Gastroesophageal sphincter (tissue), 4 donors: ENCODE measurements at regions not wholly inside any gene's neighbourhood (a gene's known extent, or its start where the extent isn't known, plus 50 kb on each side); places are given as distances from the start of the nearest gene placed in this dataset.

Experiments used
- ATAC-seq: fragments of 150-250 bp; one replicate; pipeline ENCODE4 v1.9.1; 2016; ENCODE audit warnings: mild to moderate bottlenecking, moderate library complexity
- H3K27ac ChIP-seq, 4 donors: fragments of 200-600 bp; sonication (generic) in 3 of 4; 1 replicate in 3 of 4; 2 replicates in 1 of 4; pipeline ENCODE4 v1.5.1; 2016 to 2019
- H3K27me3 ChIP-seq: fragments of 200-600 bp; sonication (generic); one replicate; pipeline ENCODE4 v1.5.1; 2019
- H3K36me3 ChIP-seq, 2 donors: fragments of 200-600 bp; sonication (generic); one replicate each; pipeline ENCODE4 v1.5.1; 2019; ENCODE audit warnings: control low read depth in 1 of 2
- H3K4me1 ChIP-seq, 3 donors: fragments of 200-600 bp; sonication (generic); 1 replicate in 2 of 3; 2 replicates in 1 of 3; pipeline ENCODE4 v1.5.1; 2016 to 2019; ENCODE audit warnings: control low read depth in 2 of 3
- H3K4me3 ChIP-seq, 2 donors: fragments of 200-600 bp; sonication (generic); one replicate each; pipeline ENCODE4 v1.5.1; 2019; ENCODE audit warnings: mild to moderate bottlenecking in 1 of 2, moderate library complexity in 1 of 2
- H3K9me3 ChIP-seq, 3 donors: fragments of 200-600 bp; sonication (generic); one replicate each; pipeline ENCODE4 v1.5.1; 2017 to 2019; ENCODE audit warnings: control low read depth in 2 of 3
- CTCF ChIP-seq, 4 experiments: fragments of 200-600 bp in 2 of 4; fragments of 450-650 bp in 2 of 4; sonication (generic) in 1 of 4; IDR thresholded peaks; one replicate each; pipeline ENCODE4 v1.5.1; 2017 to 2019; ENCODE audit warnings: antibody characterized with exemption in 4 of 4, mild to moderate bottlenecking in 2 of 4, moderate library complexity in 2 of 4
- EP300 ChIP-seq: sonication (generic); formaldehyde crosslinking; IDR thresholded peaks from one replicate; pipeline ENCODE4 v1.6.1; 2017; ENCODE audit warnings: antibody characterized with exemption, mild to moderate bottlenecking
- POLR2A ChIP-seq, 2 donors: fragments of 450-650 bp; IDR thresholded peaks; one replicate each; pipeline ENCODE4 v1.6.1; 2017; ENCODE audit warnings: antibody characterized with exemption in 2 of 2, mild to moderate bottlenecking in 2 of 2, moderate library complexity in 1 of 2
- POLR2AphosphoS5 ChIP-seq: sonication (generic); formaldehyde crosslinking; IDR thresholded peaks from one replicate; pipeline ENCODE4 v1.6.1; 2017; ENCODE audit warnings: antibody characterized with exemption
- WGBS, 2 donors: methylation state at CpG; one replicate each; pipeline ENCODE4 v1.1.5; 2018; ENCODE audit warnings: low coverage in 1 of 2; 5-methylcytosine and 5-hydroxymethylcytosine counted together

DNA sequence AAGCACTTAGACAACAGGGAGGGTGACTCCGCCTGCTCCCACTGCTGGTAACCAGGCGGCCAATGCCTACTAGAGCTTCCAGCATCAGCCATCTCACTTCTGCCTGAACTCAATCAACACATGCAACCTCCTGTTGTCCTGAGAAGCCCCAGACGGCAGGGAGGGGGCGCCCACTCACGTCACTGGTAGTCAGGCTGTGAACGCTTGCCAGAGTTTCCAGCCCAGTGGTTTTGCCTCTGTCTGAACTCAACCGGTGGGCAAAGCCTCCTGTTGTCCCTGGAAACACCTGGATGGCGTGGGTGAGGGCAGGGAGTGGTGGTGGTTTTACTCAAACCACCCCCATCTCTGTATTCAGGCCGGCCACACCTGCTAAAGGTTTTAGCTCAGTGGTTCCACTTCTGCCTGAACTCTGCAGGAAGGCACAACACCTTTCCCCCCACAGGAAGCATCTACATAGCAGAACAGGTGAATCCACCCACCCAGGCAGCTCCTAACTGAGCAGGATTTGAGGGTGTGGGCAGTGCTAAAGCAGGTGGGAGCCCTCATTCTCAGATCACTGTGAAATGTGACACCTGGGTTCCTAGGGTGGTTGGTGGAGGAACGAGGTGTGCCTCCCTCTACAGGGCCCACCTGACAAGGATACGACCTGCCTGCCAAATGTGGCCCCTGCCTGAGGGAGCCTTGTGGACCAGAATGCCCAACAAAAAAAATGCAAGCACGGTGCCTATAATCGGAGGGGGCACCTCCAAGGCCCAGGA lies 563.0 kb upstream of the SEMA3D start:
- Histone ChIP-seq H3K9me3 (peaks cover 0 to 18% (median 0%) of the 10 kb centered on the region in 3 donors), H3K4me3 (no peak overlapping the region), H3K27ac (no peak overlapping the region), H3K4me1 (no peaks in the 10 kb centered on the region), H3K27me3 (peaks cover 13% of the 10 kb centered on the region), H3K36me3 (no peaks in the 10 kb centered on the region)
- TF ChIP-seq POLR2AphosphoS5 (no peak), EP300 (no peak), POLR2A (IDR thresholded peaks at IDR 0.05) (no peak), CTCF (IDR thresholded peaks at IDR 0.05) (no peak)
- no peak for ATAC-seq
- 31 to 74% methylated on average over 2 to 3 of the region's 13 CpGs for WGBS, 2 donors

DNA sequence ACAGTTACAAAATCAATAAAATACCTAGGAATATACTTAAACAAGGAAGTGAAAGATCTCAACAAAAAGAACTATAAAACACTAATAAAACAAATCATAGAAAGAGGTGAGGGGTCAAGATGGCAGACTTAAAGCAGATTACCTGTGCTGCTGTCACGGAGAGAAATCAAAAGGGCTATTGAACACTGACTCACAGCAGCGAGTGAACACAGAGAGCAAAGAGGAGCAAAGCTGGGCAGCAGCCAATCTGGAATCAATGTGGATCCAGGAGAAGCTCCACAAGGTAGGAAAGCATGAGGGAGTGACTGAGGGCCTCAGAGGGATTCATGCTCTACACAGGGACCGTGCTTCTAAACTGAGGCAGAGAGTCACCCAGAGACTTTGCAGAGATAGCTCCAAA lies 562.0 kb upstream of the SEMA3D start:
- peaks cover 13% of the 10 kb centered on the region for H3K27me3 ChIP-seq
- no peaks in the 10 kb centered on the region for H3K36me3 ChIP-seq
- H3K4me1 ChIP-seq: no peaks in the 10 kb centered on the region
- H3K9me3 ChIP-seq: peaks cover 0 to 22% (median 0%) of the 10 kb centered on the region in 3 donors
- TF ChIP-seq EP300 (no peak), POLR2A (IDR thresholded peaks at IDR 0.05) (no peak), POLR2AphosphoS5 (no peak), CTCF (IDR thresholded peaks at IDR 0.05) (no peak)
- H3K4me3 ChIP-seq: no peak overlapping the region
- no peak for ATAC-seq
- WGBS, 2 donors: 85 to 94% methylated on average over 2 to 3 of the region's 3 CpGs
- H3K27ac ChIP-seq: no peak overlapping the region

GRCh38 chr7:85737426-85737825 lies 550.6 kb upstream of the SEMA3D start:
- no peak overlapping the region for H3K4me3 ChIP-seq
- 90 to 96% methylated on average over 2 to 3 of the region's 3 CpGs for WGBS, 2 donors
- H3K27me3 ChIP-seq: no peaks in the 10 kb centered on the region
- no peaks in the 10 kb centered on the region for H3K36me3 ChIP-seq
- no peak for ATAC-seq
- TF ChIP-seq EP300 (no peak), POLR2A (IDR thresholded peaks at IDR 0.05) (no peak), CTCF (IDR thresholded peaks at IDR 0.05) (no peak), POLR2AphosphoS5 (no peak)
- H3K27ac ChIP-seq: no peak overlapping the region
- peaks cover 0 to 24% (median 0%) of the 10 kb centered on the region in 3 donors for H3K9me3 ChIP-seq
- H3K4me1 ChIP-seq: no peaks in the 10 kb centered on the region

GRCh38 chr7:85736085-85736484 lies 549.2 kb upstream of the SEMA3D start:
- TF ChIP-seq POLR2AphosphoS5 (no peak), EP300 (no peak), POLR2A (IDR thresholded peaks at IDR 0.05) (no peak), CTCF (IDR thresholded peaks at IDR 0.05) (no peak)
- H3K4me1 ChIP-seq: no peaks in the 10 kb centered on the region
- no peaks in the 10 kb centered on the region for H3K36me3 ChIP-seq
- H3K9me3 ChIP-seq: peaks cover 0 to 24% (median 0%) of the 10 kb centered on the region in 3 donors
- H3K27ac ChIP-seq: no peak overlapping the region
- H3K27me3 ChIP-seq: no peaks in the 10 kb centered on the region
- ATAC-seq: no peak
- 90 to 100% methylated on average over 2 to 4 of the region's 9 CpGs for WGBS, 2 donors
- no peak overlapping the region for H3K4me3 ChIP-seq

DNA sequence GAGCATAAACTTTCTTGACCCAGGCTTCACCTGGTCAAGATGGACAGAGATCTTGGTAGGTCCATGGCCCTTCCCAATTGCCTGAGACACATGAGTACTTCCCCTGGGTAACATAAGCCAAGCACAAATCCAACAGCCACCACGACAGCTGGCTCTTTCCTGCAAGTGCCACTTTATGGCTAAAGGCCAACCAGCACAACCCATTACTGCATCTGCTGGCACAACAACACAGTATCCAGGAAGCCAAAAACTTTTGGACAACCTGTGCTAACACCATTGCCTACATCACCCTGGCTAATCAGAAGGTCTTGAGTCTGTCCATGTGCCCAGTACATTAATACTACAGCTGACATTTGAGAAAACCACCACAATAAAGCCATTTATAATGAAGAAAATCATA lies 548.0 kb upstream of the SEMA3D start:
- Histone ChIP-seq H3K4me1 (no peaks in the 10 kb centered on the region), H3K36me3 (no peaks in the 10 kb centered on the region), H3K27ac (no peak overlapping the region), H3K9me3 (peaks cover 0 to 24% (median 0%) of the 10 kb centered on the region in 3 donors), H3K4me3 (no peak overlapping the region), H3K27me3 (no peaks in the 10 kb centered on the region)
- 75% methylated on average over 1 of the region's 1 CpG; no CpG with 5 or more reads in 1 of the 2 donors for WGBS, 2 donors
- no peak for TF ChIP-seq POLR2A (IDR thresholded peaks at IDR 0.05)
- peak; percentile 22 for ATAC-seq
